Liver (tissue), 7 donors: ENCODE measurements at regions not wholly inside any gene's neighbourhood (a gene's known extent, or its start where the extent isn't known, plus 50 kb on each side); places are given as distances from the start of the nearest gene placed in this dataset.

Experiments used
- DNase-seq: peaks from one replicate; pipeline ENCODE4 v3.0.0-alpha.2; 2017; ENCODE audit warnings: low spot score
- H3K27ac ChIP-seq, 2 donors: one replicate each; pipeline ENCODE4 v1.7.0; 2013; ENCODE audit warnings: inconsistent platforms in 2 of 2, low read length in 2 of 2, control low read depth in 1 of 2, low read depth in 1 of 2, mild to moderate bottlenecking in 1 of 2
- H3K27me3 ChIP-seq, 4 donors: one replicate each; pipeline versions ENCODE4 v1.6.1 to v1.7.0; 2013; ENCODE audit warnings: low read length in 3 of 4, inconsistent platforms in 1 of 4, mild to moderate bottlenecking in 1 of 4, moderate library complexity in 1 of 4; ENCODE audit not compliant: control insufficient read depth in 4 of 4, insufficient read depth in 4 of 4
- H3K36me3 ChIP-seq, 4 donors: one replicate each; pipeline versions ENCODE4 v1.6.1 to v1.7.0; 2013; ENCODE audit warnings: low read length in 3 of 4, mild to moderate bottlenecking in 3 of 4, low read depth in 1 of 4, moderate library complexity in 1 of 4; ENCODE audit not compliant: control insufficient read depth in 4 of 4, insufficient read depth in 3 of 4
- H3K4me1 ChIP-seq, 4 donors: one replicate each; pipeline versions ENCODE4 v1.6.1 to v1.7.0; 2013; ENCODE audit warnings: low read length in 3 of 4, mild to moderate bottlenecking in 3 of 4, moderate library complexity in 1 of 4; ENCODE audit not compliant: control insufficient read depth in 4 of 4, insufficient read depth in 4 of 4
- H3K4me3 ChIP-seq, 3 donors: one replicate each; pipeline versions ENCODE4 v1.6.1 to v1.7.0; 2013; ENCODE audit warnings: low read length in 3 of 3, control low read depth in 1 of 3, low read depth in 1 of 3, mild to moderate bottlenecking in 1 of 3
- H3K9ac ChIP-seq, 2 donors: one replicate each; pipeline ENCODE4 v1.7.0; 2013; ENCODE audit warnings: low read length in 2 of 2, mild to moderate bottlenecking in 2 of 2, moderate library complexity in 2 of 2, control low read depth in 1 of 2, low read depth in 1 of 2
- H3K9me3 ChIP-seq, 4 donors: one replicate each; pipeline versions ENCODE4 v1.6.1 to v1.7.0; 2013; ENCODE audit warnings: low read length in 3 of 4; ENCODE audit not compliant: control insufficient read depth in 4 of 4
- EGR1 ChIP-seq, 2 donors: IDR thresholded peaks; 2 replicates each; pipeline ENCODE4 v1.6.1; 2016 to 2018; ENCODE audit warnings: antibody characterized with exemption in 2 of 2, low read depth in 2 of 2
- FOXA1 ChIP-seq: IDR thresholded peaks from 2 replicates; pipeline ENCODE4 v1.6.1; 2016; ENCODE audit warnings: antibody characterized with exemption
- FOXA2 ChIP-seq: IDR thresholded peaks from 2 replicates; pipeline ENCODE4 v1.6.1; 2016; ENCODE audit warnings: antibody characterized with exemption
- GABPA ChIP-seq, 2 donors: IDR thresholded peaks in 1 of 2; conservative IDR thresholded peaks in 1 of 2; 2 replicates each; pipeline ENCODE4 v1.6.1; 2016; ENCODE audit warnings: antibody characterized with exemption in 2 of 2, mild to moderate bottlenecking in 1 of 2, moderate library complexity in 1 of 2
- HNF4A ChIP-seq, 2 donors: conservative IDR thresholded peaks; 2 replicates each; pipeline ENCODE4 v1.6.1; 2016; ENCODE audit warnings: antibody characterized with exemption in 2 of 2, mild to moderate bottlenecking in 2 of 2
- JUND ChIP-seq, 2 donors: IDR thresholded peaks; 2 replicates each; pipeline ENCODE4 v1.6.1; 2016; ENCODE audit warnings: antibody characterized with exemption in 2 of 2
- NR2F2 ChIP-seq: IDR thresholded peaks from 2 replicates; pipeline ENCODE4 v1.6.1; 2016; ENCODE audit warnings: antibody characterized with exemption
- RAD21 ChIP-seq, 2 donors: IDR thresholded peaks; 2 replicates each; pipeline ENCODE4 v1.6.1; 2016; ENCODE audit warnings: antibody characterized with exemption in 2 of 2, mild to moderate bottlenecking in 2 of 2
- RXRA ChIP-seq, 2 donors: IDR thresholded peaks; 2 replicates each; pipeline ENCODE4 v1.6.1; 2017 to 2018; ENCODE audit warnings: antibody characterized with exemption in 2 of 2, mild to moderate bottlenecking in 1 of 2
- SP1 ChIP-seq: IDR thresholded peaks from 2 replicates; pipeline ENCODE4 v1.6.1; 2018; ENCODE audit warnings: antibody characterized with exemption, mild to moderate bottlenecking
- TAF1 ChIP-seq: conservative IDR thresholded peaks from 2 replicates; pipeline ENCODE4 v1.6.1; 2016; ENCODE audit warnings: antibody characterized with exemption, mild to moderate bottlenecking
- YY1 ChIP-seq: IDR thresholded peaks from 2 replicates; pipeline ENCODE4 v1.6.1; 2016; ENCODE audit warnings: antibody characterized with exemption, mild to moderate bottlenecking
- TF ChIP-seq, protein P1 (sequence below): IDR thresholded peaks from 2 replicates; pipeline ENCODE4 v1.6.1; 2016; ENCODE audit warnings: antibody characterized with exemption, mild to moderate bottlenecking
- TF ChIP-seq, protein P2 (sequence below): IDR thresholded peaks from 2 replicates; pipeline ENCODE4 v1.6.1; 2016; ENCODE audit warnings: antibody characterized with exemption
- TF ChIP-seq, protein P3 (sequence below): IDR thresholded peaks from 2 replicates; pipeline ENCODE4 v1.6.1; 2016; ENCODE audit warnings: antibody characterized with exemption
- TF ChIP-seq, protein P4 (sequence below): fragments of 150-350 bp; IDR thresholded peaks from 2 replicates; pipeline ENCODE4 v1.5.1; 2017; ENCODE audit warnings: improper control_type of control experiment, low read depth, low read length; ENCODE audit not compliant: missing input control
- TF ChIP-seq, protein P5 (sequence below): IDR thresholded peaks from 2 replicates; pipeline ENCODE4 v1.6.1; 2016; ENCODE audit warnings: antibody characterized with exemption
- donor health status: healthy.
- donor health status: healthy.
- donor health status: healthy.
- donor health status: healthy.

DNA sequence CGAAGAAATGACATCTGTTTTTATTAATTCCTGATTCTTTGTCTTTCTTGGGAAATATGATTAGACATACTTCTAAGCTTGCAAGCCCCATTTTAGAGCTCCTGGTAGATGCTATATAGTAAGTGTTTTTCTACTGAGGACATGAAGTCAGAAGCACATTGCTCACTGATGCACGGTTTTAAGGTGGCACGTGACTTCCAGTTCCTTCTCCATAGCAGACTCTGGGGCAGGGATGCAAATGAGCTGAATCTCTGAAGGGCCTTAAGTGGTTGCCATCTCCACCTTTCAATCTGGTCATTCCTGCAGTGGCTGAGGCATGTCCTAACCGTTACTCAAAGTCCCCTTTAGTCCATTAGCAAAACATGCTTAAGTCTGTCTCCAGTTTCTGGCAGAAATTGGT, 421.2 kb upstream of the HTR1E start (continued):
- TF ChIP-seq, protein P1, sequence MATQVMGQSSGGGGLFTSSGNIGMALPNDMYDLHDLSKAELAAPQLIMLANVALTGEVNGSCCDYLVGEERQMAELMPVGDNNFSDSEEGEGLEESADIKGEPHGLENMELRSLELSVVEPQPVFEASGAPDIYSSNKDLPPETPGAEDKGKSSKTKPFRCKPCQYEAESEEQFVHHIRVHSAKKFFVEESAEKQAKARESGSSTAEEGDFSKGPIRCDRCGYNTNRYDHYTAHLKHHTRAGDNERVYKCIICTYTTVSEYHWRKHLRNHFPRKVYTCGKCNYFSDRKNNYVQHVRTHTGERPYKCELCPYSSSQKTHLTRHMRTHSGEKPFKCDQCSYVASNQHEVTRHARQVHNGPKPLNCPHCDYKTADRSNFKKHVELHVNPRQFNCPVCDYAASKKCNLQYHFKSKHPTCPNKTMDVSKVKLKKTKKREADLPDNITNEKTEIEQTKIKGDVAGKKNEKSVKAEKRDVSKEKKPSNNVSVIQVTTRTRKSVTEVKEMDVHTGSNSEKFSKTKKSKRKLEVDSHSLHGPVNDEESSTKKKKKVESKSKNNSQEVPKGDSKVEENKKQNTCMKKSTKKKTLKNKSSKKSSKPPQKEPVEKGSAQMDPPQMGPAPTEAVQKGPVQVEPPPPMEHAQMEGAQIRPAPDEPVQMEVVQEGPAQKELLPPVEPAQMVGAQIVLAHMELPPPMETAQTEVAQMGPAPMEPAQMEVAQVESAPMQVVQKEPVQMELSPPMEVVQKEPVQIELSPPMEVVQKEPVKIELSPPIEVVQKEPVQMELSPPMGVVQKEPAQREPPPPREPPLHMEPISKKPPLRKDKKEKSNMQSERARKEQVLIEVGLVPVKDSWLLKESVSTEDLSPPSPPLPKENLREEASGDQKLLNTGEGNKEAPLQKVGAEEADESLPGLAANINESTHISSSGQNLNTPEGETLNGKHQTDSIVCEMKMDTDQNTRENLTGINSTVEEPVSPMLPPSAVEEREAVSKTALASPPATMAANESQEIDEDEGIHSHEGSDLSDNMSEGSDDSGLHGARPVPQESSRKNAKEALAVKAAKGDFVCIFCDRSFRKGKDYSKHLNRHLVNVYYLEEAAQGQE, result no peak
- no peak for TF ChIP-seq FOXA1
- TF ChIP-seq RXRA (IDR thresholded peaks at IDR 0.05), result no peak
- TF ChIP-seq RAD21 (IDR thresholded peaks at IDR 0.05), result no peak
- no peak for TF ChIP-seq GABPA (IDR thresholded peaks at IDR 0.05 in 1 of 2, conservative IDR thresholded peaks at IDR 0.05 in 1 of 2)
- TF ChIP-seq, protein P2, sequence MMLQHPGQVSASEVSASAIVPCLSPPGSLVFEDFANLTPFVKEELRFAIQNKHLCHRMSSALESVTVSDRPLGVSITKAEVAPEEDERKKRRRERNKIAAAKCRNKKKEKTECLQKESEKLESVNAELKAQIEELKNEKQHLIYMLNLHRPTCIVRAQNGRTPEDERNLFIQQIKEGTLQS, result no peak
- no peak for TF ChIP-seq SP1
- TF ChIP-seq, protein P3, sequence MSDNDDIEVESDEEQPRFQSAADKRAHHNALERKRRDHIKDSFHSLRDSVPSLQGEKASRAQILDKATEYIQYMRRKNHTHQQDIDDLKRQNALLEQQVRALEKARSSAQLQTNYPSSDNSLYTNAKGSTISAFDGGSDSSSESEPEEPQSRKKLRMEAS, result no peak
- no peak for TF ChIP-seq EGR1 (IDR thresholded peaks at IDR 0.05; ENCODE audit: low read depth in 2 of 2)

DNA sequence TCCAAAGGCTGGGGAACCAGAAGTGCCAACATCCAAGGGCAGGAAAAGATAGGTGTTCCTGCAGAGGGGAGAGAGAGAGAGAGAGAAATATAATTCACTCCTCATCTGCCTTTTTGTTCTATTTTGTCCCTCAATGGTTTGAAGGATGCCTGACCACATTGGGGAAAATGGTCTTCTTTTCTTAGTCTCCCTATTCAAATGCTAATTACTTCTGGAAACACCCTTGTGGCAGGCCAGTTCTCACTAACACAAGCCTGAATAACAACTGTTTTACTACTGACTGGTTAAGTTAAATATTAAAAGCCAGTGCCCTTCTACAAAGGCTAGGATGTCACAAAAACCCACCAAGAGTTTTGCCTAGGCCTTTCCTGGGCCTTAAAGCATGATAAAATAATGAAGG, 425.4 kb upstream of the HTR1E start:
- no peaks in the 10 kb centered on the region for H3K36me3 ChIP-seq
- no peaks in the 10 kb centered on the region for H3K9me3 ChIP-seq
- no peak for DNase-seq
- no peaks in the 10 kb centered on the region for H3K4me1 ChIP-seq
- TF ChIP-seq, protein P4, sequence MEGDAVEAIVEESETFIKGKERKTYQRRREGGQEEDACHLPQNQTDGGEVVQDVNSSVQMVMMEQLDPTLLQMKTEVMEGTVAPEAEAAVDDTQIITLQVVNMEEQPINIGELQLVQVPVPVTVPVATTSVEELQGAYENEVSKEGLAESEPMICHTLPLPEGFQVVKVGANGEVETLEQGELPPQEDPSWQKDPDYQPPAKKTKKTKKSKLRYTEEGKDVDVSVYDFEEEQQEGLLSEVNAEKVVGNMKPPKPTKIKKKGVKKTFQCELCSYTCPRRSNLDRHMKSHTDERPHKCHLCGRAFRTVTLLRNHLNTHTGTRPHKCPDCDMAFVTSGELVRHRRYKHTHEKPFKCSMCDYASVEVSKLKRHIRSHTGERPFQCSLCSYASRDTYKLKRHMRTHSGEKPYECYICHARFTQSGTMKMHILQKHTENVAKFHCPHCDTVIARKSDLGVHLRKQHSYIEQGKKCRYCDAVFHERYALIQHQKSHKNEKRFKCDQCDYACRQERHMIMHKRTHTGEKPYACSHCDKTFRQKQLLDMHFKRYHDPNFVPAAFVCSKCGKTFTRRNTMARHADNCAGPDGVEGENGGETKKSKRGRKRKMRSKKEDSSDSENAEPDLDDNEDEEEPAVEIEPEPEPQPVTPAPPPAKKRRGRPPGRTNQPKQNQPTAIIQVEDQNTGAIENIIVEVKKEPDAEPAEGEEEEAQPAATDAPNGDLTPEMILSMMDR, result no peak
- TF ChIP-seq RXRA (IDR thresholded peaks at IDR 0.05) (no peak), HNF4A (conservative IDR thresholded peaks at IDR 0.05) (no peak), EGR1 (IDR thresholded peaks at IDR 0.05; ENCODE audit: low read depth in 2 of 2) (no peak), GABPA (IDR thresholded peaks at IDR 0.05 in 1 of 2, conservative IDR thresholded peaks at IDR 0.05 in 1 of 2) (no peak), NR2F2 (no peak), FOXA2 (no peak), YY1 (no peak), JUND (IDR thresholded peaks at IDR 0.05) (no peak), SP1 (no peak), RAD21 (IDR thresholded peaks at IDR 0.05) (no peak), TAF1 (no peak)
- TF ChIP-seq, protein P2, result no peak
- TF ChIP-seq, protein P1, result no peak
- TF ChIP-seq, protein P3, result no peak
- TF ChIP-seq, protein P5, sequence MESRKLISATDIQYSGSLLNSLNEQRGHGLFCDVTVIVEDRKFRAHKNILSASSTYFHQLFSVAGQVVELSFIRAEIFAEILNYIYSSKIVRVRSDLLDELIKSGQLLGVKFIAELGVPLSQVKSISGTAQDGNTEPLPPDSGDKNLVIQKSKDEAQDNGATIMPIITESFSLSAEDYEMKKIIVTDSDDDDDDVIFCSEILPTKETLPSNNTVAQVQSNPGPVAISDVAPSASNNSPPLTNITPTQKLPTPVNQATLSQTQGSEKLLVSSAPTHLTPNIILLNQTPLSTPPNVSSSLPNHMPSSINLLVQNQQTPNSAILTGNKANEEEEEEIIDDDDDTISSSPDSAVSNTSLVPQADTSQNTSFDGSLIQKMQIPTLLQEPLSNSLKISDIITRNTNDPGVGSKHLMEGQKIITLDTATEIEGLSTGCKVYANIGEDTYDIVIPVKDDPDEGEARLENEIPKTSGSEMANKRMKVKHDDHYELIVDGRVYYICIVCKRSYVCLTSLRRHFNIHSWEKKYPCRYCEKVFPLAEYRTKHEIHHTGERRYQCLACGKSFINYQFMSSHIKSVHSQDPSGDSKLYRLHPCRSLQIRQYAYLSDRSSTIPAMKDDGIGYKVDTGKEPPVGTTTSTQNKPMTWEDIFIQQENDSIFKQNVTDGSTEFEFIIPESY, result no peak
- H3K27me3 ChIP-seq, result no peaks in the 10 kb centered on the region
- no peak overlapping the region for H3K27ac ChIP-seq
- no peak overlapping the region for H3K4me3 ChIP-seq
- H3K9ac ChIP-seq, result no peak overlapping the region
